Chondrocyte (in vitro differentiated cells): ENCODE measurements at regions not wholly inside any gene's neighbourhood (a gene's known extent, or its start where the extent isn't known, plus 50 kb on each side); places are given as distances from the start of the nearest gene placed in this dataset.

ENCODE experiments used
- DNase-seq: peaks from one replicate; pipeline ENCODE4 v3.0.0; 2021; ENCODE audit warnings: mixed read lengths, low spot score
- H3K27ac Mint-ChIP-seq: one replicate; pipeline ENCODE4 v1.8.0; 2021; ENCODE audit warnings: mild to moderate bottlenecking, moderate library complexity, mixed read lengths; ENCODE audit not compliant: unreplicated experiment
- H3K27me3 Mint-ChIP-seq: 2 replicates; pipeline ENCODE4 v1.8.0; 2021; ENCODE audit warnings: low read depth, mixed read lengths
- H3K36me3 Mint-ChIP-seq: 2 replicates; pipeline ENCODE4 v1.8.0; 2021; ENCODE audit warnings: low read depth, mixed read lengths
- H3K4me1 Mint-ChIP-seq: 2 replicates; pipeline ENCODE4 v1.8.0; 2021; ENCODE audit warnings: low read depth, mild to moderate bottlenecking, mixed read lengths
- H3K4me3 Mint-ChIP-seq: one replicate; pipeline ENCODE4 v1.8.0; 2021; ENCODE audit warnings: mild to moderate bottlenecking, moderate library complexity, mixed read lengths; ENCODE audit not compliant: unreplicated experiment
- H3K9me3 Mint-ChIP-seq: 2 replicates; pipeline ENCODE4 v1.8.0; 2021; ENCODE audit warnings: low read depth, mixed read lengths
- TF ChIP-seq, protein P1 (sequence below): fragments of 200-600 bp; sonication (generic); IDR thresholded peaks from 2 replicates; pipeline ENCODE4 v1.5.0; 2021; ENCODE audit warnings: antibody characterized with exemption, mild to moderate bottlenecking, moderate library complexity

DNA sequence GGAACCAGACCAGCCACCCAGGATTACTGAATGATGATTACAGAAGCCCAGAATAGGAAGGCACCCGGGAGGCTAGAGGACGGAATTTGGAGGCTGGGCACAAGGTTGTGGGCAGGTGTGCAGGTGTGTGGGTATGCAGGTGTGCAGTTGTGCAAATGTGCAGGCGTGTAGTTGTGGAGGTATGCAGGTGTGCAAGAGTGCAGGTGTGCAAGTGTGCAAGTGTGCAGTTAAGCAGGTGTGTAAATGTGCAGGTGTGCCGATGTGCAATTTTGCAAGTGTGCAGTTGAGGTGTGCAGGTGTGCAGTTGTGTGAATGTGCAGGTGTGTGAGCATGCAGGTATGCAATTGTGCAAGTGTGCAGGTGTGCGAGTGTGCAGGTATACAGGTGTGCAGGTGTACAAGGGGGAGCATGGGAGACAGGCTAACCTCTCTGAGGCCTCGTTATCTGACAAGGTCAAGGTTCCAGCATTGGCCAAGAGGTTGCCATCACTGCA is 131.8 kb downstream of the KCTD15 start:
- H3K4me3 Mint-ChIP-seq = no peak overlapping the region
- H3K36me3 Mint-ChIP-seq = no peaks in the 10 kb centered on the region
- TF ChIP-seq, protein P1, sequence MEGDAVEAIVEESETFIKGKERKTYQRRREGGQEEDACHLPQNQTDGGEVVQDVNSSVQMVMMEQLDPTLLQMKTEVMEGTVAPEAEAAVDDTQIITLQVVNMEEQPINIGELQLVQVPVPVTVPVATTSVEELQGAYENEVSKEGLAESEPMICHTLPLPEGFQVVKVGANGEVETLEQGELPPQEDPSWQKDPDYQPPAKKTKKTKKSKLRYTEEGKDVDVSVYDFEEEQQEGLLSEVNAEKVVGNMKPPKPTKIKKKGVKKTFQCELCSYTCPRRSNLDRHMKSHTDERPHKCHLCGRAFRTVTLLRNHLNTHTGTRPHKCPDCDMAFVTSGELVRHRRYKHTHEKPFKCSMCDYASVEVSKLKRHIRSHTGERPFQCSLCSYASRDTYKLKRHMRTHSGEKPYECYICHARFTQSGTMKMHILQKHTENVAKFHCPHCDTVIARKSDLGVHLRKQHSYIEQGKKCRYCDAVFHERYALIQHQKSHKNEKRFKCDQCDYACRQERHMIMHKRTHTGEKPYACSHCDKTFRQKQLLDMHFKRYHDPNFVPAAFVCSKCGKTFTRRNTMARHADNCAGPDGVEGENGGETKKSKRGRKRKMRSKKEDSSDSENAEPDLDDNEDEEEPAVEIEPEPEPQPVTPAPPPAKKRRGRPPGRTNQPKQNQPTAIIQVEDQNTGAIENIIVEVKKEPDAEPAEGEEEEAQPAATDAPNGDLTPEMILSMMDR = no peak
- H3K4me1 Mint-ChIP-seq = no peaks in the 10 kb centered on the region
- peaks cover 7% of the 10 kb centered on the region for H3K27me3 Mint-ChIP-seq
- H3K27ac Mint-ChIP-seq = no peak overlapping the region
- H3K9me3 Mint-ChIP-seq = no peaks in the 10 kb centered on the region
- DNase-seq = no peak

DNA sequence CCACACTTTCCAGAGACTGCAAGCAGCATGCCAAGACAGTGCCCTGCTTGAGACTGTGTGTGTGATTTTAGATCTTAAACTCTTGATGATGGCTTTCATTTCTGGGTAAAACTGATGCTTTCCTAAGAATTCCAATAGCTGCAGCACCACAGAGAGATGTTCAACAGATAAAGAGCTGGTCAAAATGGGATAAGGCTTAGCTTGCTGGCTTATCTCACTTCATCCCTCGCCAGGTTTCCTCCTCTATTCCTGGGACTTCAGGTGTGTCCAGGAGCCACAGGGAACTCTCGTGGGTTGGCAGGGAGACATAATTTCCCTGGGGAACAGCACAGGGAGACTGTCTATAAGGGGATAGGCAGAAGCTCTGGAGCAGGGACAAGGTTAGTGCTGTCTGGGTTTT is 137.3 kb downstream of the KCTD15 start:
- no peak overlapping the region for H3K27ac Mint-ChIP-seq
- peaks cover 2% of the 10 kb centered on the region for H3K27me3 Mint-ChIP-seq
- DNase-seq = no peak
- H3K36me3 Mint-ChIP-seq = peaks cover 5% of the 10 kb centered on the region
- TF ChIP-seq, protein P1 = no peak
- H3K4me3 Mint-ChIP-seq = no peak overlapping the region
- peaks cover 14% of the 10 kb centered on the region for H3K9me3 Mint-ChIP-seq
- no peaks in the 10 kb centered on the region for H3K4me1 Mint-ChIP-seq

DNA sequence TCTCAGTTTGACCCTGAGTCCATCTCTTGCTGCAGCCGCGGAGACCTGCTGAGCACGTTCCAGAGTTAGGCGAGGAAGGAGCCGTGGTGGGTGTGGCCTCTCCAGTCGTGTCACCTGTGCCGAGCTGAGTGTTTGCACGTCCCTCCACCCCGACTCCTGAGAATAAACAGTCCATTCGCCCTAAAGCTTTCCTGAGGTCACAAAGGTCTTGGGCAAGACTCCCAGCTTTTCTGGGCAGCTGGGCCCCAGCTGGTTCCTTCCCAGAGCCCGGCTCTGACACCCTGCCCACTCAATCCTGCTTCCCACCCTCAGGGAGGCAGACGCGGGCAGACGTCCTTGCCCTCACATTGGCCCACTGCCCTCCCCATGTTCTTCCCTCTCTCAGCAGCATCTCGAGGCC is 142.2 kb downstream of the KCTD15 start:
- no peak overlapping the region for H3K27ac Mint-ChIP-seq
- H3K36me3 Mint-ChIP-seq = peaks cover 4% of the 10 kb centered on the region
- TF ChIP-seq, protein P1 = no peak
- DNase-seq = no peak
- H3K27me3 Mint-ChIP-seq = peaks cover under 1% of the 10 kb centered on the region
- H3K4me3 Mint-ChIP-seq = no peak overlapping the region
- peaks cover 11% of the 10 kb centered on the region for H3K9me3 Mint-ChIP-seq
- no peaks in the 10 kb centered on the region for H3K4me1 Mint-ChIP-seq

DNA sequence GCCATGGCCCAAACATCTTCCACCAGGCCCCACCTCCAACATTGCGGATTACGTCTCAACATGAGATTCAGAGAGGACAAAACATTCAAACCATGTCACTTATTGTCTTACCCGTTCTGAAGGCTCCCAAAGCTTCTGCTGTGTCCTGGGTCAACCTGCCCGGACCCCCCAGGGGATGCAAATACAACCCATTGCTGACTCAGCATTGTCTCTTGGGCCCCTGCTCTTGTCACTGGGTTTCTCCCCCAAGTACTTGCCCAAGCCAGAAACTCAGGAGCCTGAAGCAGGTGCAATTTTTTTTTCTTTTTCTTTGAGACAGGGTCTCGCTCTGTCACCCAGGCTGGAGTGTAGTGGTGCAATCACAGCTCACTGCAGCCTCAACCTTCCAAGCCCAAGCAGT is 144.5 kb downstream of the KCTD15 start:
- Mint-ChIP-seq H3K4me3 (no peak overlapping the region), H3K36me3 (no peaks in the 10 kb centered on the region), H3K27ac (no peak overlapping the region), H3K27me3 (no peaks in the 10 kb centered on the region), H3K4me1 (no peaks in the 10 kb centered on the region), H3K9me3 (peaks cover 4% of the 10 kb centered on the region)
- TF ChIP-seq, protein P1 = no peak
- no peak for DNase-seq

DNA sequence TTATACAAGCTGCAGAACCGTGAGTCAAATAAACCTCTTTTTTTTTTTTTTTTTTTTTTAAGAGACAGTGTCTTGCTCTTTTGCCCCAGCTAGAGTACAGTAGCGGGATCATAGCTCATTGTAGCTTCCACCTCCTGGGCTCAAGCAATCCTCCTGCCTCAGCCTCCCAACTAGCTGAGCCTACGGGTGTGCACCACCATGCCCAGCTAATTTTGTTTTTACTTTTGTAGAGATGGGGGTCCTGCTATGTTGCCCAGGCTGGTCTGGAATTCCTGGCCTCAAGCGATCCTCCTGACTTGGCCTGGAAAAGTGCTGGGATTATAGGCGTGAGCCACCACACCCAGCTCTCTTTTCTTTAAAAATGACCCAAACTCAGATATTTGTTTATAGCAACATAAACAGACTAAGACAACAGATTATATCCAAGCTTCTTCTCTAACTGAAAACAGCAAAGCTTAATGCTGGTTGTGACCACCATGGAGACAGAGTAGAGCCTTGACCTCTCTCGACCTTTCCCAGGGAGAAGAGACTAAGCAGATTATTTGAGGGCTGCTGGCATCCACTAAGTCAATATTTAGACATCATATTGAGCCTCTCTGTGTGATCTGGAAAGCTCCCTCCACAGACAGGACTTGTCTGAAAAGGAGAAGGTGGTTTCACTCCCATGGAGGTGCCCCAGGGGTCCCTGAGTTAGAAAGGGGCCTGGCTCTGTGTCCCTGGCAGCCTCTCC is 150.0 kb downstream of the KCTD15 start:
- Mint-ChIP-seq H3K9me3 (peaks cover 2% of the 10 kb centered on the region), H3K4me1 (peaks cover 3% of the 10 kb centered on the region), H3K27me3 (no peaks in the 10 kb centered on the region), H3K36me3 (no peaks in the 10 kb centered on the region), H3K27ac (no peak overlapping the region), H3K4me3 (no peak overlapping the region)
- DNase-seq = no peak
- TF ChIP-seq, protein P1 = no peak
